ENCODE measurements at regions not wholly inside any gene's neighbourhood (a gene's known extent, or its start where the extent isn't known, plus 50 kb on each side); places are given as distances from the start of the nearest gene placed in this dataset.

- TF ChIP-seq CTCF (conservative IDR thresholded peaks at IDR 0.05; ENCODE audit: low read depth, low read length): no peak
- TF ChIP-seq EZH2 (IDR thresholded peaks at IDR 0.05; ENCODE audit: borderline replicate concordance, low read depth, low read length, poor library complexity, severe bottlenecking): no peak
Observed at GRCh38 chr2:35651688-35652323, 703.8 kb upstream of the CRIM1 start.
